HG02852 (cell line): ENCODE measurements at regions not wholly inside any gene's neighbourhood (a gene's known extent, or its start where the extent isn't known, plus 50 kb on each side); places are given as distances from the start of the nearest gene placed in this dataset.

Experiments used
- ATAC-seq: cut with Tn5 transposase; IDR thresholded peaks from one replicate; pipeline ENCODE4 v1.9.1; 2021; ENCODE audit warnings: mild to moderate bottlenecking, moderate library complexity; ENCODE audit not compliant: unreplicated experiment

- no peak for ATAC-seq
Observed at GRCh38 chr3:44013967-44014366, 227.7 kb upstream of the TOPAZ1 start.

- no peak for ATAC-seq
Observed at GRCh38 chr3:44015170-44015569, 226.5 kb upstream of the TOPAZ1 start.

- no peak for ATAC-seq
Observed at GRCh38 chr3:44016818-44017217, 224.9 kb upstream of the TOPAZ1 start.

GRCh38 chr3:44018926-44019325 is 222.8 kb upstream of the TOPAZ1 start:
- ATAC-seq: no peak

GRCh38 chr3:44019736-44020135 is 221.9 kb upstream of the TOPAZ1 start:
- no peak for ATAC-seq

- no peak for ATAC-seq
Observed at GRCh38 chr3:44020143-44020542, 221.5 kb upstream of the TOPAZ1 start.

GRCh38 chr3:44021651-44022594 is 219.8 kb upstream of the TOPAZ1 start:
- no peak for ATAC-seq

- ATAC-seq: no peak
Observed at GRCh38 chr3:44023961-44024593, 217.6 kb upstream of the TOPAZ1 start.

- no peak for ATAC-seq
Observed at GRCh38 chr3:44026220-44026865, 215.3 kb upstream of the TOPAZ1 start.

GRCh38 chr3:44029100-44029499 is 212.6 kb upstream of the TOPAZ1 start:
- ATAC-seq: no peak

- no peak for ATAC-seq
Observed at GRCh38 chr3:44030285-44030684, 211.4 kb upstream of the TOPAZ1 start.

- no peak for ATAC-seq
Observed at GRCh38 chr3:44030687-44031305, 210.9 kb upstream of the TOPAZ1 start.

GRCh38 chr3:44031387-44032380 is 210.0 kb upstream of the TOPAZ1 start:
- no peak for ATAC-seq

- ATAC-seq: no peak
Observed at GRCh38 chr3:44032487-44032886, 209.2 kb upstream of the TOPAZ1 start.

GRCh38 chr3:44033123-44033522 is 208.6 kb upstream of the TOPAZ1 start:
- ATAC-seq: no peak

GRCh38 chr3:44036850-44037249 is 204.8 kb upstream of the TOPAZ1 start:
- no peak for ATAC-seq

GRCh38 chr3:44039006-44039405 is 202.7 kb upstream of the TOPAZ1 start:
- ATAC-seq: no peak

GRCh38 chr3:44041726-44042125 is 200.0 kb upstream of the TOPAZ1 start:
- ATAC-seq: no peak

- no peak for ATAC-seq
Observed at GRCh38 chr3:44042772-44043171, 198.9 kb upstream of the TOPAZ1 start.
